GM12878 (cell line): ENCODE measurements at regions not wholly inside any gene's neighbourhood (a gene's known extent, or its start where the extent isn't known, plus 50 kb on each side); places are given as distances from the start of the nearest gene placed in this dataset.

Experiments
- ATAC-seq: fragments of 200-7000 bp; cut with Tn5 transposase; 3 replicates; pipeline ENCODE4 v1.9.1; 2020; ENCODE audit warnings: mild to moderate bottlenecking, moderate library complexity
- BruUV-seq: library from RNA; stranded (reverse); fragments of 400-500 nt; replicated peaks from 2 replicates; lab custom pipeline; 2021; lab: Mats Ljungman, UMichigan
- CTCF ChIA-PET: fragments of 300-600 bp; sonication (Branson Sonifier 250); formaldehyde crosslinking; extraction: SDS; loops from one replicate; lab custom pipeline; 2021; ENCODE audit warnings: inconsistent platforms; lab: Yijun Ruan, JAX
- POLR2A ChIA-PET: fragments of 350-600 bp; formaldehyde crosslinking; extraction: SDS; loops from one replicate; lab custom pipeline; 2021; ENCODE audit warnings: inconsistent platforms; lab: Charles Lee
- RAD21 ChIA-PET: fragments of 300-600 bp; sonication (Branson Sonifier 250); formaldehyde crosslinking; loops from one replicate; lab custom pipeline; 2023; ENCODE audit warnings: antibody characterized with exemption; ENCODE audit not compliant: unreplicated experiment; lab: Charles Lee
- SMC1A ChIA-PET: fragments of 300-600 bp; sonication (Branson Sonifier 250); formaldehyde crosslinking; loops from one replicate; lab custom pipeline; 2023; ENCODE audit not compliant: unreplicated experiment, uncharacterized antibody; lab: Charles Lee
- DNase-seq: peaks from one replicate; pipeline ENCODE4 v3.0.0-alpha.2; 2011; ENCODE audit warnings: low read depth, low spot score
- FAIRE-seq: peaks from 3 replicates; lab custom pipeline; 2011; peaks lifted over from hg19 to GRCh38; lab: Jason Lieb, UNC
- H2AFZ ChIP-seq: 2 replicates; pipeline ENCODE4 v1.6.0; 2011; ENCODE audit warnings: low read depth, low read length, control low read depth; ENCODE audit not compliant: control insufficient read depth
- H3K27ac ChIP-seq: 2 replicates; pipeline ENCODE4 v1.5.1; 2011; ENCODE audit warnings: control low read depth; ENCODE audit not compliant: control insufficient read depth, insufficient read depth
- H3K27me3 ChIP-seq, 2 experiments: replicated peaks in 1 of 2; 2 replicates each; pipeline versions ENCODE4 v1.6.0 to v1.6.1; 2011; ENCODE audit warnings: low read length in 1 of 2; ENCODE audit not compliant: control insufficient read depth in 2 of 2, insufficient read depth in 2 of 2
- H3K36me3 ChIP-seq, 2 experiments: 2 replicates each; pipeline ENCODE4 v1.5.1; 2011; ENCODE audit warnings: low read length in 1 of 2; ENCODE audit not compliant: control insufficient read depth in 2 of 2, insufficient read depth in 2 of 2
- H3K4me1 ChIP-seq: 2 replicates; pipeline ENCODE4 v1.6.1; 2011; ENCODE audit warnings: mild to moderate bottlenecking, low read length, moderate library complexity, mixed read lengths; ENCODE audit not compliant: control insufficient read depth, insufficient read depth
- H3K4me2 ChIP-seq: 2 replicates; pipeline ENCODE4 v1.6.0; 2011; ENCODE audit warnings: control low read depth; ENCODE audit not compliant: control insufficient read depth, insufficient read depth
- H3K4me3 ChIP-seq: fragments of 200-600 bp; sonication (generic); 2 replicates; pipeline ENCODE4 v1.5.1; 2016
- H3K79me2 ChIP-seq: 2 replicates; pipeline ENCODE4 v1.6.0; 2011; ENCODE audit warnings: low read length; ENCODE audit not compliant: control insufficient read depth, insufficient read depth
- H3K9ac ChIP-seq: 2 replicates; pipeline ENCODE4 v1.8.0; 2011; ENCODE audit warnings: low read length, control low read depth, mixed read lengths; ENCODE audit not compliant: control insufficient read depth, insufficient read depth
- H3K9me3 ChIP-seq: replicated peaks from 3 replicates; pipeline ENCODE4 v1.5.1; 2011; ENCODE audit warnings: mild to moderate bottlenecking, low read length; ENCODE audit not compliant: control insufficient read depth, insufficient read depth
- H4K20me1 ChIP-seq: 2 replicates; pipeline ENCODE4 v1.6.0; 2011; ENCODE audit not compliant: control insufficient read depth, insufficient read depth
- CBX3 ChIP-seq: fragments of 200-600 bp; sonication (generic); IDR thresholded peaks from 2 replicates; pipeline ENCODE4 v1.6.1; 2016; ENCODE audit warnings: low read depth, borderline replicate concordance
- ELK1 ChIP-seq: IDR thresholded peaks from 2 replicates; pipeline ENCODE4 v1.6.1; 2012; ENCODE audit warnings: low read depth, low read length, improper control_type of control experiment
- EP300 ChIP-seq, 2 experiments: fragments of 150-350 bp in 1 of 2; IDR thresholded peaks; 2 replicates each; pipeline ENCODE4 v1.6.1; 2011 to 2012; ENCODE audit warnings: low read depth in 2 of 2, low read length in 2 of 2, borderline replicate concordance in 1 of 2, improper control_type of control experiment in 1 of 2, inconsistent platforms in 1 of 2; ENCODE audit not compliant: control insufficient read depth in 1 of 2
- EZH2 ChIP-seq: IDR thresholded peaks from 2 replicates; pipeline ENCODE4 v1.6.1; 2012; ENCODE audit warnings: low read depth, mild to moderate bottlenecking, control low read depth, inconsistent platforms, low read length, borderline replicate concordance; ENCODE audit not compliant: control insufficient read depth
- JUNB ChIP-seq: IDR thresholded peaks from 2 replicates; pipeline ENCODE4 v1.6.1; 2016; ENCODE audit warnings: antibody characterized with exemption, mild to moderate bottlenecking
- KDM1A ChIP-seq: fragments of 200-600 bp; sonication (generic); IDR thresholded peaks from 2 replicates; pipeline ENCODE4 v1.6.1; 2016; ENCODE audit warnings: borderline replicate concordance
- LARP7 ChIP-seq: fragments of 450-650 bp; IDR thresholded peaks from 2 replicates; pipeline ENCODE4 v1.6.1; 2017; ENCODE audit warnings: mild to moderate bottlenecking
- MLLT1 ChIP-seq: fragments of 450-650 bp; IDR thresholded peaks from 2 replicates; pipeline ENCODE4 v1.6.1; 2016; ENCODE audit warnings: mild to moderate bottlenecking
- MTA2 ChIP-seq: fragments of 450-650 bp; IDR thresholded peaks from 2 replicates; pipeline ENCODE4 v1.6.1; 2016; ENCODE audit warnings: low read depth, mild to moderate bottlenecking, moderate library complexity
- MXI1 ChIP-seq: fragments of 150-350 bp; IDR thresholded peaks from 2 replicates; pipeline ENCODE4 v1.6.1; 2011; ENCODE audit warnings: low read depth, mild to moderate bottlenecking, inconsistent platforms, low read length, improper control_type of control experiment
- TCF3 ChIP-seq: IDR thresholded peaks from 2 replicates; pipeline ENCODE4 v1.6.1; 2012; ENCODE audit warnings: low read depth, mild to moderate bottlenecking, low read length, borderline replicate concordance; ENCODE audit not compliant: insufficient read depth
- YBX1 ChIP-seq: fragments of 450-650 bp; IDR thresholded peaks from 2 replicates; pipeline ENCODE4 v1.6.1; 2016; ENCODE audit warnings: antibody characterized with exemption
- ZNF24 ChIP-seq: fragments of 450-650 bp; IDR thresholded peaks from 2 replicates; pipeline ENCODE4 v1.6.1; 2017; ENCODE audit warnings: antibody characterized with exemption, mild to moderate bottlenecking
- ZNF274 ChIP-seq: IDR thresholded peaks from one replicate; pipeline ENCODE4 v1.8.0; 2011; ENCODE audit not compliant: insufficient read length, insufficient read depth
- ZNF592 ChIP-seq: fragments of 450-650 bp; IDR thresholded peaks from 2 replicates; pipeline ENCODE4 v1.6.1; 2017; ENCODE audit warnings: mild to moderate bottlenecking, moderate library complexity
- WGBS: methylation state at CpG from one replicate; pipeline ENCODE4 v1.1.6; 2016; ENCODE audit warnings: low lambda C conversion rate; ENCODE audit not compliant: insufficient replicate concordance, insufficient coverage; ENCODE audit errors: missing lambda C conversion rate; 5-methylcytosine and 5-hydroxymethylcytosine counted together
- in situ Hi-C: fragments of 300-500 bp; cut with MboI; formaldehyde crosslinking; loops from 9 replicates; pipeline ENCODE4 v1.14.3; 2018; ENCODE audit warnings: mixed read lengths
- intact Hi-C: fragments of 100-400 bp; cut with micrococcal nuclease; formaldehyde crosslinking; loops from one replicate; pipeline ENCODE4 v1.14.2; 2022; ENCODE audit not compliant: unreplicated experiment

GRCh38 chr17:70498631-70499030 is 329.3 kb downstream of the KCNJ2 start:
- DNase-seq = no peak
- Histone ChIP-seq H3K27me3 (no peaks in the 10 kb centered on the region), H4K20me1 (no peaks in the 10 kb centered on the region), H3K4me1 (no peaks in the 10 kb centered on the region), H3K4me3 (no peak overlapping the region), H3K36me3 (no peaks in the 10 kb centered on the region), H3K79me2 (no peaks in the 10 kb centered on the region), H3K27ac (no peak overlapping the region)
- POLR2A ChIA-PET = no interaction called here
- SMC1A ChIA-PET = interaction anchor here (1.0 to 1.6 kb wide), 3 partner anchors 12 to 331 kb away, joined by 3 read pairs; no protein-coding TSS in a partner anchor
- BruUV-seq = no TSS peak
- 0% methylated on average over 2 of the region's 2 CpGs for WGBS
- in situ Hi-C loops = no loop called here
- TF ChIP-seq CBX3 (no peak), ZNF24 (no peak), MXI1 (no peak), KDM1A (no peak), EZH2 (no peak), ZNF592 (no peak), TCF3 (no peak), ZNF274 (no peak), LARP7 (no peak), EP300 (IDR thresholded peaks at IDR 0.05; ENCODE audit: borderline replicate concordance in 1 of 2, control insufficient read depth in 1 of 2, low read depth in 2 of 2, low read length in 2 of 2) (no peak), MLLT1 (no peak), YBX1 (no peak), ELK1 (no peak), MTA2 (no peak), JUNB (no peak)
- TF ChIP-seq, all 136 proteins: peak for 0
- Histone ChIP-seq H3K9me3 (no peaks in the 10 kb centered on the region), H2AFZ (no peak overlapping the region), H3K9ac (no peak overlapping the region), H3K4me2 (no peak overlapping the region)
- intact Hi-C loops = no loop called here
- FAIRE-seq = no peak
- RAD21 ChIA-PET = no interaction called here
- CTCF ChIA-PET = interaction anchor here (0.7 to 1.2 kb wide), 2 partner anchors 190 to 220 kb away, joined by 3 read pairs; no protein-coding TSS in a partner anchor
- no peak for ATAC-seq
